ENCODE measurements at regions not wholly inside any gene's neighbourhood (a gene's known extent, or its start where the extent isn't known, plus 50 kb on each side); places are given as distances from the start of the nearest gene placed in this dataset.

DNA sequence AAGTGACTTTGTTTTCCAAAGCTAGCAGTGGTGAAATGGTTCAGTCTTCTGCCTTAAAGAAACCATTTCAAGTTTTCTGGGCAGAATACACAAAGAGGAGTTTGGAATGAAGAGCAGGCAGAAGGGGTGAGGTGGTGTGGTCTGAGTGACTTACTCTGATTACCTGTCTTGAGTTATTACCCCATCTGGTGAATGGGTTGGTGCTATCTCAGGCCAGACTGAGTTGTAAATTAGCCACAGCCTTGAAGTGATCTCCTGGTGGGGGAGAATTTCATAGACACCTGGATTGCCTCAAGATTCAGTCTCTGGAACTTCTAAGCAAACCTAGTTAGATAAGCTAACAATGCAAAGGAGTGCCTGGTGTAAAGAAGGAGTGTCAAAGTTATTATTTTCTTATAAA is 983.5 kb upstream of the NXPH2 start:
- Histone ChIP-seq H3K9ac (ENCODE audit: low read length) (no peak overlapping the region), H3K27me3 (replicated peaks; ENCODE audit: control insufficient read depth, insufficient read depth, low read length) (no peaks in the 10 kb centered on the region), H3K36me3 (ENCODE audit: control insufficient read depth, insufficient read depth, low read length, severe bottlenecking) (no peaks in the 10 kb centered on the region), H3K4me1 (ENCODE audit: control insufficient read depth, insufficient read depth, low read length) (no peaks in the 10 kb centered on the region), H3K9me3 (ENCODE audit: control insufficient read depth, low read length) (no peaks in the 10 kb centered on the region), H3K4me3 (ENCODE audit: low read length) (no peak overlapping the region)
- no peak for DNase-seq (ENCODE audit: low read depth)

DNA sequence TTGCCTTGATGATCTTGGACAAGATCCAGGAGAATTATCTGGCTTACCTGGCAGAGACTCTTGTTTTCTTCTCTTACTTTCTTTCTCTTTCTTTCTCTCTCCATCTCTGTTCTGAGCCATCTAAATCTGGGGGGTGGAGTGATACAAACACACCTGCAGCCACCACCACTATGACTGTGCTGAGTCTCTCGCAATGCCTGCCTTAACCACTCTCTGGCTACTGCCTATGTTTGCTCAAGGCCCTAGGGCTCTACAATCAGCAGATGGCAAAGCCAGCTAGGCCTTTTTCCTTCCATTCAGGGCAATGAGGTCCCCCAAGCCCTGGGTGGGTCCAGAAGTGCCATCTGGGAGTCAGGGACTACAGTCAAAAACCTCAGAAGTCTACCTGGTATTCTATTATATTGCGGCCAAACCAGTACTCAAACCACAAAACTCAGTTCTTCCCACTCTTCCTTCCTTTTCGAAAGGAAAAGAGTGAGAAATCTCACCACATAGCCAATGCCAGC is 978.9 kb upstream of the NXPH2 start:
- no peak for DNase-seq (ENCODE audit: low read depth)
- H3K9ac ChIP-seq (ENCODE audit: low read length), result no peak overlapping the region
- H3K4me1 ChIP-seq (ENCODE audit: control insufficient read depth, insufficient read depth, low read length), result no peaks in the 10 kb centered on the region
- no peak overlapping the region for H3K4me3 ChIP-seq (ENCODE audit: low read length)
- peaks cover 14% of the 10 kb centered on the region for H3K9me3 ChIP-seq (ENCODE audit: control insufficient read depth, low read length)
- no peaks in the 10 kb centered on the region for H3K36me3 ChIP-seq (ENCODE audit: control insufficient read depth, insufficient read depth, low read length, severe bottlenecking)
- H3K27me3 ChIP-seq (replicated peaks; ENCODE audit: control insufficient read depth, insufficient read depth, low read length), result no peaks in the 10 kb centered on the region

DNA sequence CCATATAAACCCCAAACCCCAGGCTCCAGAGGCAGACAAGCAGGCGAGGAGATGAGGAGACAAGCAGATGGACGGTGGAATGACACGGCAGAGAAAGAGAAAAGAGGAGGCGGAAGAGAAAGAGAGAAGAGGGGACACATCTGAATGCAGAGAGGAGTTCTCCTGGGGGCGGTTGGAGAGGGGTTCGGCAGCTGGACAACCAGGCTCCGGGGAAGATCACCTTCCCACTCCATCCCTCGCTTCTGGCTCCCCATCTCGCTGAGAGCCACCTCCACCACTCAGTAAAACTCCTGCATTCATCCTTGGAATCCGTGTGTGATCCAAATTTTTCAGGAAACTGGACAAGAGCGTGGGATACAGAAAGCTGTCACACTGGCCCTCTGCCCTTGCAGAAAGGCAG is 966.7 kb upstream of the NXPH2 start:
- Histone ChIP-seq H3K9ac (ENCODE audit: low read length) (no peak overlapping the region), H3K27me3 (replicated peaks; ENCODE audit: control insufficient read depth, insufficient read depth, low read length) (no peaks in the 10 kb centered on the region), H3K4me3 (ENCODE audit: low read length) (no peak overlapping the region), H3K36me3 (ENCODE audit: control insufficient read depth, insufficient read depth, low read length, severe bottlenecking) (no peaks in the 10 kb centered on the region), H3K9me3 (ENCODE audit: control insufficient read depth, low read length) (no peaks in the 10 kb centered on the region), H3K4me1 (ENCODE audit: control insufficient read depth, insufficient read depth, low read length) (no peaks in the 10 kb centered on the region)
- no peak for DNase-seq (ENCODE audit: low read depth)

DNA sequence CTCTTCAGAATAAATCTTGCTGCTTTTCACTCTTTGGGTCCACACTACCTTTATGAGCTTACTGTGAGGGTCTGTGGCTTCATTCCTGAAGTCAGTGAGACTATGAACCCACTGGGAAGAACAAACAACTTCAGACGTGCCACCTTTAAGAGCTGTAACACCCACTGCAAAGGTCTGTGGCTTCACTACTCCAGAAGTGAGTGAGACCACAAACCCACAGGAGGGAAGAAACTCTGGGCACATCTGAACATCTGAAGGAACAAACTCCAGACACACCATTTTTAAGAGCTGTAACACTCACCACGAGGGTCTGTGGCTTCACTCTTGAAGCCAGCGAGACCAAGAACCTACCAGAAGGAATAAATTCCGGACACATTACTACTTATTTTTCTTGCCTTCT is 964.1 kb upstream of the NXPH2 start:
- no peaks in the 10 kb centered on the region for H3K4me1 ChIP-seq (ENCODE audit: control insufficient read depth, insufficient read depth, low read length)
- no peak for DNase-seq (ENCODE audit: low read depth)
- H3K9ac ChIP-seq (ENCODE audit: low read length), result no peak overlapping the region
- H3K4me3 ChIP-seq (ENCODE audit: low read length), result no peak overlapping the region
- no peaks in the 10 kb centered on the region for H3K9me3 ChIP-seq (ENCODE audit: control insufficient read depth, low read length)
- H3K27me3 ChIP-seq (replicated peaks; ENCODE audit: control insufficient read depth, insufficient read depth, low read length), result no peaks in the 10 kb centered on the region
- no peaks in the 10 kb centered on the region for H3K36me3 ChIP-seq (ENCODE audit: control insufficient read depth, insufficient read depth, low read length, severe bottlenecking)

DNA sequence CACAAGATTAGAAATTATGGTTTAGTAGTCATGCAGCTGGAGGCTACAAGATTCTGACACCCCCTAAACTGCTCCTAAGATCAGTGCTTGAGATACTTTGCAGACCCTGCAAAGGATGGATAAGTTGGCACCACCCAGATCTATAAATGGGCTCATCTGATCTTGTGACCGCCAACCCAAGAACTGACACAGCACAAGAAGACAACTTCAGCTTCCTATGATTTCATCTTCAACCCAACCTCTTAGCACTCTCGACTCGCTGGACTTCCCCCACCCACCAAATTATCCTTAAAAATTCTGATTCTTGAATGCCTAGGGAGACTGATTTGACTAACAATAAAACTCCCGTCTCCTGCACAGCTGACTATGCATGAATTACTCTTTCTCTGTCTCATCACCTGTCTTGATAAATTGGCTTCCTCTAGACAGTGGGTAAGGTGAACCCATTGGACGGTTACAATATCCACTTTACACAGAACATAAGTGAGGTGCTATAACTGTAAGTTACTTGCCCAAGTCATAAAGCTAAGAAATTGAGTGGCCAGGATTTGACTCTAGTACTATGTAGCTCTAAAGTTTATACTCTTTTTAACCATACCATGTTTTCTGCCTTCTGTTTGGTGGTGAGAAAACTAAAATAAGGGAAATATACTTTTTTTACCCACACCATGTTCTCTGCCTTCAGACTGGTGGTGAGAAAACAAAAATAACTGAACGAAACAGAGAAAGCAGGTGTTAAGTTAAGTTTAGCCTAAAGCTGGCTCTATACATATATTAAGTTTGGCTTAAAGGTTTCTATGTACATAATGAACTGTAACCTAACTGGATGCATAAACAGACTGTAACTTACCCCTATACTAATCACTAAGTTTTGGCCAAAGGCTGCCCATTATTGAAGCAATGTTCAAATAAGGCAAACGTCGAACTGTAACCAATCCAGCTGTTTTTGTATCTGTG is 962.3 kb upstream of the NXPH2 start:
- no peaks in the 10 kb centered on the region for H3K36me3 ChIP-seq (ENCODE audit: control insufficient read depth, insufficient read depth, low read length, severe bottlenecking)
- no peak overlapping the region for H3K4me3 ChIP-seq (ENCODE audit: low read length)
- no peak overlapping the region for H3K9ac ChIP-seq (ENCODE audit: low read length)
- no peaks in the 10 kb centered on the region for H3K27me3 ChIP-seq (replicated peaks; ENCODE audit: control insufficient read depth, insufficient read depth, low read length)
- DNase-seq (ENCODE audit: low read depth), result no peak
- no peaks in the 10 kb centered on the region for H3K9me3 ChIP-seq (ENCODE audit: control insufficient read depth, low read length)
- no peaks in the 10 kb centered on the region for H3K4me1 ChIP-seq (ENCODE audit: control insufficient read depth, insufficient read depth, low read length)

DNA sequence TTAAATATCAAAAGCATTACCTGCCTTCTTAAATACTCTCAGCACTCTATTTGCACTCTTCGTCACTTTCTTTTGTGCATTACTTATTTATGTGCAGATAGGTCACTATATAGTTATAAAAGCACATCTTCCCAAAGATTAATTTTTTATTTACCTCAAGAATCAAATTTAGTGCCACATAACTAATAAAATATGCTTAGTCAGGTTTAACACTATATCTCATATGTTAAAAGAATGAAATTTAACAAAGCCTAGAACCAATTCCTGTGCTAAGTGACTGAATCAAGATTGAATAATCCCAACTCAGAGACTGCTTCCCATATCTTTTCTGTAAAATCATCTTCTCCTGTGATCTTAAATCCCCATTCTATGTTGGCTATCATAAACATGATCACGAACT is 957.5 kb upstream of the NXPH2 start:
- H3K36me3 ChIP-seq (ENCODE audit: control insufficient read depth, insufficient read depth, low read length, severe bottlenecking), result no peaks in the 10 kb centered on the region
- H3K9me3 ChIP-seq (ENCODE audit: control insufficient read depth, low read length), result peaks cover 12% of the 10 kb centered on the region
- H3K4me1 ChIP-seq (ENCODE audit: control insufficient read depth, insufficient read depth, low read length), result no peaks in the 10 kb centered on the region
- no peak overlapping the region for H3K9ac ChIP-seq (ENCODE audit: low read length)
- no peak for DNase-seq (ENCODE audit: low read depth)
- no peaks in the 10 kb centered on the region for H3K27me3 ChIP-seq (replicated peaks; ENCODE audit: control insufficient read depth, insufficient read depth, low read length)
- H3K4me3 ChIP-seq (ENCODE audit: low read length), result no peak overlapping the region

DNA sequence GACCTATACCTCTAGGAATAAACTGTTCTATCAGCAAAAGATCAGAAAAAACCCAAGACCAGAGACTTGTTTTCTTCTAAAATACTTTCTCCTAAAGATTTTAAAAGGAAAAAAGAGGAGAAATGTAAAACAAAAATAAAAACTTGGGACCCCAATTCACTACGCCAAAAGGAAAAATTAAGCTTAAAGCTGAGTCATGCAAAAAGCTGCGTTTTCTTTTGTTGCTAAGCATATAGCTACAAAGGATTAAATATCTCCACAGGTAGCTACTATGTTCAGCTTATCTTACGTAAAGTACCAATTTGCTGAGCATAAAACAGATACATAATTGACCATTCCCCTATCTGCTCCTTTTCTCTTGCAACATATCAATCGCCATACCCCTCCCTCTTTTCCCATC is 950.0 kb upstream of the NXPH2 start:
- H3K4me3 ChIP-seq (ENCODE audit: low read length), result no peak overlapping the region
- H3K36me3 ChIP-seq (ENCODE audit: control insufficient read depth, insufficient read depth, low read length, severe bottlenecking), result no peaks in the 10 kb centered on the region
- no peak overlapping the region for H3K9ac ChIP-seq (ENCODE audit: low read length)
- H3K4me1 ChIP-seq (ENCODE audit: control insufficient read depth, insufficient read depth, low read length), result no peaks in the 10 kb centered on the region
- H3K9me3 ChIP-seq (ENCODE audit: control insufficient read depth, low read length), result peaks cover under 1% of the 10 kb centered on the region
- no peaks in the 10 kb centered on the region for H3K27me3 ChIP-seq (replicated peaks; ENCODE audit: control insufficient read depth, insufficient read depth, low read length)
- DNase-seq (ENCODE audit: low read depth), result no peak

DNA sequence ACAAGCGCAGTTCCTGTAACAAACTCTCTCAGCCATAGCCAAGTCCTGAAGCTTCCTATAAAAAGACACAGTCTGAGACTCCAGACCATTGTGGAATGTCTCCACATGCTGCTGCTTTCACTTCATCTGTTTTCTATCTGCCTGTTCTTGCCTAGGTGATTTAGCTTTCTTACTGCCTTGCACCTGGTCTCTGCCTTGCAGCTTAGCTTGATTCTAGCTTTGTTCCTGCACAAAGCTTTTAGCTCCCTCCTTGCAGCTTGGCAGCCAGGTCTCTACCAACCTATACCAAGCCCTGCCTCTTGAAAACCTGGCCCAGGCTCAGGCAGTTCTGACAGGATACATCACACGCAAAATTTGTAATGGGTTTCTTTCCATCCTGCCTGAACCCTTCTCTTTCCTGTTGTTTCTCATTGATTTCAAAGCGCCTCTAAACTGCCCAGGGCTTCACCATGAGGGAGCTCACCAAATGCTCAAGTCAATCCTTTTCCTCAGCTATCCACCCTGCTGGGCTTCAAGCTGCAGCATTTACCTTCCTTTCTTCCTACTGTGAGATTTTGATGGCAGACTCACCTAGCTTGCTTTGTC is 941.3 kb upstream of the NXPH2 start:
- H3K36me3 ChIP-seq (ENCODE audit: control insufficient read depth, insufficient read depth, low read length, severe bottlenecking), result no peaks in the 10 kb centered on the region
- H3K9me3 ChIP-seq (ENCODE audit: control insufficient read depth, low read length), result no peaks in the 10 kb centered on the region
- no peak for DNase-seq (ENCODE audit: low read depth)
- H3K4me3 ChIP-seq (ENCODE audit: low read length), result no peak overlapping the region
- no peaks in the 10 kb centered on the region for H3K4me1 ChIP-seq (ENCODE audit: control insufficient read depth, insufficient read depth, low read length)
- H3K9ac ChIP-seq (ENCODE audit: low read length), result no peak overlapping the region
- H3K27me3 ChIP-seq (replicated peaks; ENCODE audit: control insufficient read depth, insufficient read depth, low read length), result no peaks in the 10 kb centered on the region

DNA sequence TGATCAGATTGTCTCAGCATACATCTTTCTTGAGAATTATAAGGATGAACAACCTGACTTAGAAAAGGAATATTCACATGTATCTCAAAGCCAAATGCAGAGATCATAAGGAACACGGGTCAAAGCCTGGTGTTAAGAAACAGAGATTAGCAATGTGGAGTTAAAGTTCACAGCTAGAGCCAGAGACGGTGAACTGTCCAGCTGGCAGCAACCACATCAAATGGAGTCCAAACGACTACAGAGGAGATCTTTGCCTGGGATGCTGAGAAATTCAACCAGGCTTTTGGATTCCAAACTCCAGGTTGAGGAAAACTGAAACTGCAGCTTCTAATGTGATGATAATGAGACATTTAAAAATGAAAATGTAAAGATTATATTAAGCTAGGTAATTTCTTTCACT is 939.9 kb upstream of the NXPH2 start:
- Histone ChIP-seq H3K4me3 (ENCODE audit: low read length) (no peak overlapping the region), H3K27me3 (replicated peaks; ENCODE audit: control insufficient read depth, insufficient read depth, low read length) (no peaks in the 10 kb centered on the region), H3K36me3 (ENCODE audit: control insufficient read depth, insufficient read depth, low read length, severe bottlenecking) (no peaks in the 10 kb centered on the region), H3K9ac (ENCODE audit: low read length) (no peak overlapping the region), H3K4me1 (ENCODE audit: control insufficient read depth, insufficient read depth, low read length) (no peaks in the 10 kb centered on the region), H3K9me3 (ENCODE audit: control insufficient read depth, low read length) (no peaks in the 10 kb centered on the region)
- no peak for DNase-seq (ENCODE audit: low read depth)

DNA sequence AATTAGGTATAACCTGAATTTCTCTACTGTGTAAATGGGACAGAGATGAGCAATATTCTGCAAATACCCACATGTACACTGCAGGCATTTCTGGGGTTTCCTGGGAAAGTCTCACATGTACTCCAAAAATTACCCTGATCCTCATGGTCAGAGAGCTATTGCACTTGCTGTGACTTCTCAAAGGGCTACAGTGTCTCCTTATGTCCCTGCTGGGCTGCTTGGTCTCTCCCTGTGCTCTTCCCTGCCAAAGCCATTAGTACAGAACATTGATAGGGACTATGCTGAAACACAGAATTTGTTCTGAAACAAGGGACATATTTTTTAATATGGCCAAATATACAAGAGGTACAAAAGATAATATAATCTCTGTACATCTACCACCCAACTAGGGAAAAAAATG is 924.4 kb upstream of the NXPH2 start:
- Histone ChIP-seq H3K4me1 (ENCODE audit: control insufficient read depth, insufficient read depth, low read length) (no peaks in the 10 kb centered on the region), H3K27me3 (replicated peaks; ENCODE audit: control insufficient read depth, insufficient read depth, low read length) (no peaks in the 10 kb centered on the region), H3K9me3 (ENCODE audit: control insufficient read depth, low read length) (no peaks in the 10 kb centered on the region)

DNA sequence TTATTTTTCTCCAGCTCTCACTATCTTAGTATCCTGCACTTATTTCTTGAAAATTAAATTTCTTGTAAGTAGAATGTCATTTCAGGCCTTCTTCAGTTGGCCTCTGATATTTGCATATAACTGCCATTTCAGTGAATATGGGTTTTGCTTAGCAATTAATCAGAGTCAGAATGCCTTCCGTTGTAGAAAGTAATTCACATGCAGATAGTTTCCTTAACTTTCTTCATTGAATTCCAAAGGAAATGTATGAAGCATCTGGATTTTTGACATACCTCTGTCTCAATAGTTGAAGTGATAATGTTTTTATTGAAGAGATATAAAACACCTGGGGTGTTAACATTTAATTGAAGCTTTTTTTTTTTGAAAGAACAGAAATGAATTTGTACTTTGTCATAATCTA is 914.1 kb upstream of the NXPH2 start:
- no peaks in the 10 kb centered on the region for H3K36me3 ChIP-seq (ENCODE audit: control insufficient read depth, insufficient read depth, low read length, severe bottlenecking)
- no peaks in the 10 kb centered on the region for H3K27me3 ChIP-seq (replicated peaks; ENCODE audit: control insufficient read depth, insufficient read depth, low read length)
- no peak overlapping the region for H3K9ac ChIP-seq (ENCODE audit: low read length)
- no peaks in the 10 kb centered on the region for H3K4me1 ChIP-seq (ENCODE audit: control insufficient read depth, insufficient read depth, low read length)
- H3K9me3 ChIP-seq (ENCODE audit: control insufficient read depth, low read length), result no peaks in the 10 kb centered on the region
- DNase-seq (ENCODE audit: low read depth), result no peak
- no peak overlapping the region for H3K4me3 ChIP-seq (ENCODE audit: low read length)

More for the DNA sequence above, 924.4 kb upstream of the NXPH2 start:
- H3K9ac ChIP-seq (ENCODE audit: low read length), result no peak overlapping the region
- H3K4me3 ChIP-seq (ENCODE audit: low read length), result no peak overlapping the region
- no peaks in the 10 kb centered on the region for H3K36me3 ChIP-seq (ENCODE audit: control insufficient read depth, insufficient read depth, low read length, severe bottlenecking)
- no peak for DNase-seq (ENCODE audit: low read depth)
